PFSK-1 (cell line): ENCODE measurements at regions not wholly inside any gene's neighbourhood (a gene's known extent, or its start where the extent isn't known, plus 50 kb on each side); places are given as distances from the start of the nearest gene placed in this dataset.

Experiments
- POLR2AphosphoS5 ChIP-seq: IDR thresholded peaks from 2 replicates; pipeline ENCODE4 v1.6.1; 2012; ENCODE audit warnings: low read depth, mild to moderate bottlenecking, control low read depth, low read length, moderate library complexity
- TAF1 ChIP-seq: IDR thresholded peaks from 2 replicates; pipeline ENCODE4 v1.6.1; 2012; ENCODE audit warnings: low read length, control low read depth, borderline replicate concordance; ENCODE audit not compliant: insufficient read depth
- TF ChIP-seq, protein P1 (sequence below), 2 experiments: IDR thresholded peaks; 2 replicates each; pipeline versions ENCODE4 v1.6.1 to v1.8.0; 2011 to 2012; ENCODE audit warnings: low read depth in 2 of 2, low read length in 2 of 2, control low read depth in 1 of 2, inconsistent platforms in 1 of 2, mild to moderate bottlenecking in 1 of 2, moderate library complexity in 1 of 2; ENCODE audit not compliant: insufficient read depth in 1 of 2

DNA sequence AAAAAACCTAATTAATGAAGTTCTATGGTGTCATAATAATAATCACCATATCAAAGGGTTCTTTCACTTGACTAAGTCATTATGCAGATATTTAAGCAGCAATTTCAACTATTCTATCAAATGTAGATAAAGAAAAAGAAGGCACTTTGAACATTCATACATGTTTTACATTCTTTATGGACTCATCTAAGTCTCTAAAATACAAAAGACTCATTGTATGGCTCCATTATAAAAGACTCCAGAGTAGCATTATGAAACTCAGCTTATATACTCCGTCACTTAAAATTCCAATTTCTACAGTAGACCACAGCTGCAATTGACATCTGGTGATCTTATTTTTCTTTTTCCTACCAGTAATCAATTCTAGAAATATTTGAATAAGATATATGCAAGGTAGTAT lies 173.5 kb upstream of the KIF2B start:
- TF ChIP-seq, protein P1, sequence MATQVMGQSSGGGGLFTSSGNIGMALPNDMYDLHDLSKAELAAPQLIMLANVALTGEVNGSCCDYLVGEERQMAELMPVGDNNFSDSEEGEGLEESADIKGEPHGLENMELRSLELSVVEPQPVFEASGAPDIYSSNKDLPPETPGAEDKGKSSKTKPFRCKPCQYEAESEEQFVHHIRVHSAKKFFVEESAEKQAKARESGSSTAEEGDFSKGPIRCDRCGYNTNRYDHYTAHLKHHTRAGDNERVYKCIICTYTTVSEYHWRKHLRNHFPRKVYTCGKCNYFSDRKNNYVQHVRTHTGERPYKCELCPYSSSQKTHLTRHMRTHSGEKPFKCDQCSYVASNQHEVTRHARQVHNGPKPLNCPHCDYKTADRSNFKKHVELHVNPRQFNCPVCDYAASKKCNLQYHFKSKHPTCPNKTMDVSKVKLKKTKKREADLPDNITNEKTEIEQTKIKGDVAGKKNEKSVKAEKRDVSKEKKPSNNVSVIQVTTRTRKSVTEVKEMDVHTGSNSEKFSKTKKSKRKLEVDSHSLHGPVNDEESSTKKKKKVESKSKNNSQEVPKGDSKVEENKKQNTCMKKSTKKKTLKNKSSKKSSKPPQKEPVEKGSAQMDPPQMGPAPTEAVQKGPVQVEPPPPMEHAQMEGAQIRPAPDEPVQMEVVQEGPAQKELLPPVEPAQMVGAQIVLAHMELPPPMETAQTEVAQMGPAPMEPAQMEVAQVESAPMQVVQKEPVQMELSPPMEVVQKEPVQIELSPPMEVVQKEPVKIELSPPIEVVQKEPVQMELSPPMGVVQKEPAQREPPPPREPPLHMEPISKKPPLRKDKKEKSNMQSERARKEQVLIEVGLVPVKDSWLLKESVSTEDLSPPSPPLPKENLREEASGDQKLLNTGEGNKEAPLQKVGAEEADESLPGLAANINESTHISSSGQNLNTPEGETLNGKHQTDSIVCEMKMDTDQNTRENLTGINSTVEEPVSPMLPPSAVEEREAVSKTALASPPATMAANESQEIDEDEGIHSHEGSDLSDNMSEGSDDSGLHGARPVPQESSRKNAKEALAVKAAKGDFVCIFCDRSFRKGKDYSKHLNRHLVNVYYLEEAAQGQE (IDR thresholded peaks at IDR 0.05; ENCODE audit: insufficient read depth in 1 of 2, low read depth in 2 of 2, low read length in 2 of 2), result no peak
- TF ChIP-seq POLR2AphosphoS5 (no peak), TAF1 (no peak)
